ENCODE measurements at regions not wholly inside any gene's neighbourhood (a gene's known extent, or its start where the extent isn't known, plus 50 kb on each side); places are given as distances from the start of the nearest gene placed in this dataset.

DNA sequence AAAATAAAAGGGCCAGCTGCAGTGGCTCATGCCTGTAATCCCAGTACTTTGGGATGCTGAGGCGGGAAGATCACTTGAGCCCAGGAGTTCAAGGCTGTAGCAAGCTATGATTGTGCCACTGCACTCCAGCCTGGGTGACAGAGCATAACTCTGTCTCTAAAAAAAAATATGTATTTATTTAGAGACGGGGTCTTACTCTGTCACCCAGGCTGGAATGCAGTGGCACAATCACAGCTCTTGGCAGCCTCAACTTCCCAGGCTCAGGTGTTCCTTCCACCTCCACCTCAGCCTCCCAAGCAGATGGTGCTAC is 179.3 kb upstream of the ATF7IP start:
- DNase-seq (no peak), ATAC-seq (no peak)
- intact Hi-C loops (cut with DNase I) = no loop called here
- no peak overlapping the region for H3K27ac ChIP-seq
- no peaks in the 10 kb centered on the region for H3K27me3 ChIP-seq (ENCODE audit: low read depth)
- no peaks in the 10 kb centered on the region for H3K4me1 ChIP-seq
- no peaks in the 10 kb centered on the region for H3K9me3 ChIP-seq
- TF ChIP-seq, protein P1, sequence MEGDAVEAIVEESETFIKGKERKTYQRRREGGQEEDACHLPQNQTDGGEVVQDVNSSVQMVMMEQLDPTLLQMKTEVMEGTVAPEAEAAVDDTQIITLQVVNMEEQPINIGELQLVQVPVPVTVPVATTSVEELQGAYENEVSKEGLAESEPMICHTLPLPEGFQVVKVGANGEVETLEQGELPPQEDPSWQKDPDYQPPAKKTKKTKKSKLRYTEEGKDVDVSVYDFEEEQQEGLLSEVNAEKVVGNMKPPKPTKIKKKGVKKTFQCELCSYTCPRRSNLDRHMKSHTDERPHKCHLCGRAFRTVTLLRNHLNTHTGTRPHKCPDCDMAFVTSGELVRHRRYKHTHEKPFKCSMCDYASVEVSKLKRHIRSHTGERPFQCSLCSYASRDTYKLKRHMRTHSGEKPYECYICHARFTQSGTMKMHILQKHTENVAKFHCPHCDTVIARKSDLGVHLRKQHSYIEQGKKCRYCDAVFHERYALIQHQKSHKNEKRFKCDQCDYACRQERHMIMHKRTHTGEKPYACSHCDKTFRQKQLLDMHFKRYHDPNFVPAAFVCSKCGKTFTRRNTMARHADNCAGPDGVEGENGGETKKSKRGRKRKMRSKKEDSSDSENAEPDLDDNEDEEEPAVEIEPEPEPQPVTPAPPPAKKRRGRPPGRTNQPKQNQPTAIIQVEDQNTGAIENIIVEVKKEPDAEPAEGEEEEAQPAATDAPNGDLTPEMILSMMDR (IDR thresholded peaks at IDR 0.05) = no peak
- no peak overlapping the region for H3K4me3 ChIP-seq
- H3K36me3 ChIP-seq = no peaks in the 10 kb centered on the region

- H3K27ac ChIP-seq = no peak overlapping the region
- H3K27me3 ChIP-seq (ENCODE audit: low read depth) = no peaks in the 10 kb centered on the region
- DNase-seq = no peak
- H3K36me3 ChIP-seq = no peaks in the 10 kb centered on the region
- no peak overlapping the region for H3K4me3 ChIP-seq
- ATAC-seq = no peak
- intact Hi-C loops (cut with DNase I) = no loop called here
- no peaks in the 10 kb centered on the region for H3K4me1 ChIP-seq
- no peaks in the 10 kb centered on the region for H3K9me3 ChIP-seq
- TF ChIP-seq, protein P1 (IDR thresholded peaks at IDR 0.05) = no peak
These were observed 178.5 kb upstream of the ATF7IP start for GRCh38 chr12:14187002-14187401.

GRCh38 chr12:14187966-14188365 is 177.5 kb upstream of the ATF7IP start:
- TF ChIP-seq, protein P1 (IDR thresholded peaks at IDR 0.05) = no peak
- Histone ChIP-seq H3K9me3 (no peaks in the 10 kb centered on the region), H3K4me3 (no peak overlapping the region), H3K27ac (no peak overlapping the region), H3K4me1 (no peaks in the 10 kb centered on the region), H3K36me3 (no peaks in the 10 kb centered on the region), H3K27me3 (ENCODE audit: low read depth) (no peaks in the 10 kb centered on the region)
- intact Hi-C loops (cut with DNase I) = no loop called here
- ATAC-seq (no peak), DNase-seq (no peak)

- H3K27ac ChIP-seq = no peak overlapping the region
- no peaks in the 10 kb centered on the region for H3K36me3 ChIP-seq
- no peak for DNase-seq
- TF ChIP-seq, protein P1 (IDR thresholded peaks at IDR 0.05) = no peak
- no peaks in the 10 kb centered on the region for H3K27me3 ChIP-seq (ENCODE audit: low read depth)
- intact Hi-C loops (cut with DNase I) = no loop called here
- no peaks in the 10 kb centered on the region for H3K9me3 ChIP-seq
- ATAC-seq = no peak
- H3K4me1 ChIP-seq = no peaks in the 10 kb centered on the region
- H3K4me3 ChIP-seq = no peak overlapping the region
These were observed 176.7 kb upstream of the ATF7IP start for GRCh38 chr12:14188744-14189143.

DNA sequence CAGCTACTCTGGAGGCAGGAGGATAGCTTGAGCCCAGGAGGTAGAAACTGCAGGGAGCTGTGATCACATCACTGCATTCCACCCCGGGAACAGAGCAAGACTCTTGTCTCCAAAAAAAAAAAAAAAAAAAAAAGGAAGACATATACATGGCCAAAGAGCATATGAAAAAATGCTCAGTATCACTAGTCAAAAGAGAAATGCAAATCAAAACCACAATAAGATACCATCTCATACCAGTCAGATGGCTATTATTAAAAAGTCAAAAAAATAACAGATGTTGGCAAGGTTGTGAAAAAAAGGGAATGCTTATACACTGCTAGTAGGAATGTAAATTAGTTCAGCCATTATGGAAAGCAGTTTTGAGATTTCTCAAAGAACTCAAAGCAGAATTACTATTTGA is 174.8 kb upstream of the ATF7IP start:
- no peak overlapping the region for H3K4me3 ChIP-seq
- no peaks in the 10 kb centered on the region for H3K4me1 ChIP-seq
- H3K9me3 ChIP-seq = no peaks in the 10 kb centered on the region
- TF ChIP-seq, protein P1 (IDR thresholded peaks at IDR 0.05) = no peak
- H3K36me3 ChIP-seq = no peaks in the 10 kb centered on the region
- no peaks in the 10 kb centered on the region for H3K27me3 ChIP-seq (ENCODE audit: low read depth)
- H3K27ac ChIP-seq = no peak overlapping the region
- ATAC-seq (no peak), DNase-seq (no peak)
- intact Hi-C loops (cut with DNase I) = no loop called here

DNA sequence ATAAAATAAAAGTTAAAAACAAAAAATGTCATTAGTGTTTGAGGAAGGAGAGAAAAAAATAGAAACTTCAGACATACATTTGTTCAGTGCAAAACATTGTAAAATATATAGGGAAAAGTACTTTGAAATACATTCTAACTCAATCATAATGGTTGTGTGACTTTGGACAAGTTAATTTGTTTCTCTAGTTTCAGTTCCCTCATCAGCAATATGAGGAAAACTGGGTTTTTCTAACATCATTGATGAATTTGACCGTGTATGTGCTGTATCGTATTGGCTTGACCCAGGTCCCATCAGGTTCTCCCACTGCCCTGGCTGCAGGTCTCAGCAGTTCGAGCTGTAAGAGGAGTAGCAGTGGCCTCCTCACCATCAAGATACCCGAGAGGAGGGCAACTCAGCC is 173.9 kb upstream of the ATF7IP start:
- no peak overlapping the region for H3K4me3 ChIP-seq
- no peaks in the 10 kb centered on the region for H3K9me3 ChIP-seq
- no peaks in the 10 kb centered on the region for H3K4me1 ChIP-seq
- intact Hi-C loops (cut with DNase I) = no loop called here
- ATAC-seq (no peak), DNase-seq (no peak)
- no peaks in the 10 kb centered on the region for H3K27me3 ChIP-seq (ENCODE audit: low read depth)
- no peak overlapping the region for H3K27ac ChIP-seq
- TF ChIP-seq, protein P1 (IDR thresholded peaks at IDR 0.05) = no peak
- no peaks in the 10 kb centered on the region for H3K36me3 ChIP-seq
